Keratinocyte (primary cell): ENCODE measurements at regions not wholly inside any gene's neighbourhood (a gene's known extent, or its start where the extent isn't known, plus 50 kb on each side); places are given as distances from the start of the nearest gene placed in this dataset.

Experiments used
- CTCF ChIP-seq, 3 experiments: IDR thresholded peaks in 1 of 3; conservative IDR thresholded peaks in 1 of 3; optimal IDR thresholded peaks in 1 of 3; 2 replicates in 2 of 3; 3 replicates in 1 of 3; pipeline versions ENCODE3 to v1.5.1; 2011; ENCODE audit warnings: low read length in 3 of 3, mild to moderate bottlenecking in 3 of 3, moderate library complexity in 2 of 3, control low read depth in 1 of 3, inconsistent platforms in 1 of 3; ENCODE audit not compliant: insufficient read depth in 2 of 3; ENCODE audit errors: extremely low read depth in 1 of 3
- EZH2 ChIP-seq: IDR thresholded peaks from one replicate; pipeline ENCODE4 v1.6.1; 2012; ENCODE audit warnings: inconsistent platforms, mild to moderate bottlenecking, low read length, moderate library complexity

DNA sequence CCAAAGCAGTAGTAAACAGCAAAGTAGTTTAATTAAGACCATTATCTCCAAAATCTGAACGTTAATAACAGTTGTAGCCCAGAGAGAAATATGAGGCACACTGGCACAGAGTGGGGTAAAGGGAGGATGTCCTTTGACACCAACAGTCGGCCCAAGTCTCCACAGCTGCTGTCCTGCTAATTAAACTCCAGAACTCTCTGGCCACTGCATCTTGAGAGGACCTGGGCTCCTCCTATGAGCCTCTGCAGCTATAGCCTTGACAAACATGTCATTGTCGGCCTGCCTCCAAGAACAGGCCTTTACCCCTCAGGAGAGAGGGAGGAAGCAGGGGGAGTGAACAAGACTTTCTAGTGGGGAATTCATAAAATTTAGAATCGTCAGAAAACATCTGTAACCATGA, 1170.4 kb downstream of the UQCRFS1 start:
- no peak for TF ChIP-seq EZH2
- TF ChIP-seq CTCF (optimal IDR thresholded peaks at IDR 0.05 in 1 of 3, IDR thresholded peaks at IDR 0.05 in 1 of 3, conservative IDR thresholded peaks at IDR 0.05 in 1 of 3; ENCODE audit: extremely low read depth in 1 of 3, insufficient read depth in 2 of 3, low read length in 3 of 3): no peak
